HG03457 (cell line): ENCODE measurements at regions not wholly inside any gene's neighbourhood (a gene's known extent, or its start where the extent isn't known, plus 50 kb on each side); places are given as distances from the start of the nearest gene placed in this dataset.

Experiments
- ATAC-seq: cut with Tn5 transposase; IDR thresholded peaks from one replicate; pipeline ENCODE4 v1.9.1; 2021; ENCODE audit warnings: moderate number of reproducible peaks; ENCODE audit not compliant: unreplicated experiment

DNA sequence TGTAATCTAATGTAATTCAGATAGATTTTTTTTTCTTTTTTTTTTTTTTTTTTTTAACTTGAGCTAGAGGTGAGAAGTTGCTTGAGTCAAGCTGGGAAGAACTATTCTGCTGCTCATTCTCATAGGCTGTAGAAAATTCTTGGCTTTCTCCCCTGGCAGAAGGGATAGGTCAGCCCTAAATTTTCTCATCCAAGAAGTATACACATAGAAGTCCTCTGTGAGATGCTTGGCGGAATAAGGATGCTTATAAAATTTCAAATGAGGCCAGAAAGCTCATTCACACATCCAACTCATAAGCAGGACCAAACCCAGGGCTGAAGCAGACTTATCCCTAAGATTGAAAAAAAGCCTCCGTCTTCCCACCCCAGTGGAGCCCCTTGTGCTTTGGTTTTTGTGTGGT is 572.5 kb downstream of the SQOR start:
- ATAC-seq = no peak

DNA sequence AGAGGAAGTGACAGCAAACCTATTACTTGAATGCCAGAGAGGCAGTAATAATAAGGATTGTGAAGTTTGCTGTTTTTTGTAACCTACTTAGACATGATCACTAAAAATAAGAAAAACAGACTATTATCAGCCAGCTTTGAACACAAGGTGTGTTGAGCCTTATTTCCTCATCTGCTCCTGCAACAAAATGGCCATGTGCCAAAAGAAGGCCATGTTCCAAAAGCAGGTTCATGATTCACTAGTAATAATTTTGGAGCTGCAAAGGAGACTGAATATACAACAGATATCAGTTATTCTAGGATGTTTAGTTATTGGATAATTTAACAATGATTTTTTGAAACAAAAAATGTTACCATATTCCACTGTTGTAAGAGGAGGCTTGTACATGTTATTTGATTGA is 578.7 kb downstream of the SQOR start:
- no peak for ATAC-seq

DNA sequence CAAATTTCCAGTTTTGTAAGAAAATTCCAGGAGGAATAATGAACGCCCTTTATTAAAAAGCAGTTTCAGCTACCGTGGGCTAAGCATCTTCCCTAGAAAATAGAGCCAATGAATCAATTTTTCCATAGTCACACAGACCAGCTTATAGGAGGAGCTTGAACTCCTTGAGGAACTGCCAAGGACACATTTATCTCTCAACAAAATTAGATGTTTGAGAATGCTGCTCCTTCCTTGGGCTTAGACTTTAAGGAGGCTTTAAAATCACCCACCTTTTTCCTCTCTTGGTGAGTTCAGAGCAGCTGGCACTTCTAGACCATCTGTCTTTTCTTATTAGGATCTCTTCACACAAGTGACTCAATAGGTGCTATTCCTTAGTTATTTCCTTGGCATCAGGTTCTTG is 588.0 kb downstream of the SQOR start:
- no peak for ATAC-seq

DNA sequence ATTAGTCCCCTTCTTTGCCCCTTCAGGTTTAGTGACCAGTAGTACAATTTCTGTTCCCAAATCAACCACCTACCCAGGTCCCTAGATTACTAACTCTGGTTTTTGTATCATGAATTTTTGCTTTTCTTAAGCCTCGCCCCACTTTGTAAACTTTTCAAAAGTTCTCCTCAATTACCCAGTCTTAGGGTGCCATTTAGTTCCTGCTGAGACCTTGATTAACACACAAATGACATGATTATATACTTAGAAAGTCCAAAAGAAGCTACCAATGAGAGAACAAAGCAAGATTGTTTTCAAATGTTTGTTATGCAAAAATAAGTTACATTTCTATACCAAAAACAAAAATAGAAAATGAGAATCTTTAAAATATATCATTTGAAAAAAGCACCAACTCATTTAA is 594.4 kb downstream of the SQOR start:
- ATAC-seq = no peak

DNA sequence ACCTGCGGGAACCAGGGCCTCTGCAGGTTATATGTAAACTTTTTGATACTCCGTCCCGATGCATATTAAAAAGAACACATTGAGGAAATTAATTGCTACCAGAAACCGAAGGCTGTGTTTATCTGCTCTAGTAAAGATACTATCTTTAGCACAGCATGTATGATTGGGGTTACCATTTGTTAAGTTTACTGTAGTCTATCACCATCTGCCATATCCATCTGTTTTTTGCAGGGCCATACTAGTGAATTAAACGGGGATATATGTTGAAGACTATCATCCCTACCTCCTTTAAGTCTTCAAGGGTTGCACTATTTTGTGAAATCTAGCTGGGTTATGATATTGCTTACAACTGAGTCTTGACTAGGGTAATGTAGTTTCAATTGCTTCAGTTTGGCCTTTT is 597.0 kb downstream of the SQOR start:
- no peak for ATAC-seq

DNA sequence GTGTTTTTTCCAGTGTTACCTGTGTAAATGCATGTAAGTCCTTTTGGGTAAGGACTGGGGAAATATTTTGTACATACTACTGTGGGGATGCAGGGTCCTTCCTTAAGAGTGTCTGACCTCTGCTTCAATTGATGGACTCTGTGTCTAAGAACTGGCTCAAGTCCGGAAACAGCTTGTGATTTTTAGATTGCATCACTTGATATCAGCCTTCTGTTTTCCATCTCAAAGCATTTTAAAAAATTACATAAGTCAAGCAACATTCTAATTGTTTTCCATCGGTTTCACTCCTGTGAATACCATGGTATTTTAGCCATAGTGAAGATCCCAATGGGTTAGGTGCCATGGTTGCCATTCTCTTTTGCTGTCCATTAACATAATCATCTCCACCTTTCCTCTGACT is 597.6 kb downstream of the SQOR start:
- no peak for ATAC-seq

DNA sequence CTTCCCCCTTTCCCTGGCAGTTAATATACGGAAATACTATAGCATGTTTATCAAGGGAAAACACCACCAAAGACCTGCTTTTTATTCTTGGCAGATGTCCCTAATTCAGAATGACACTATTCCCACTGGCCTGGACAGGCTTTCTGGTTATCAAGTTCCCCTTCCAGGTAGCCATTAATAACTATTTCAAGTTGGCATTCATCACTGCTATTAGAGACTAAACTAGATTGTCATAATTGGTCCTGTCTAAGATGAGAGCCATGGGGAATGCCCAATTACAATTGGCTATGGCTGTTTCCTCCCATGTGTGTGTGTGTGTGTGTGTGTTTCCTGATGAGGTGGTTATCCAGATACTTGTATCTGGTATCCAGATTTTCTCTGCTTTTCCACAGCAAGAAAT is 608.1 kb downstream of the SQOR start:
- ATAC-seq = no peak

DNA sequence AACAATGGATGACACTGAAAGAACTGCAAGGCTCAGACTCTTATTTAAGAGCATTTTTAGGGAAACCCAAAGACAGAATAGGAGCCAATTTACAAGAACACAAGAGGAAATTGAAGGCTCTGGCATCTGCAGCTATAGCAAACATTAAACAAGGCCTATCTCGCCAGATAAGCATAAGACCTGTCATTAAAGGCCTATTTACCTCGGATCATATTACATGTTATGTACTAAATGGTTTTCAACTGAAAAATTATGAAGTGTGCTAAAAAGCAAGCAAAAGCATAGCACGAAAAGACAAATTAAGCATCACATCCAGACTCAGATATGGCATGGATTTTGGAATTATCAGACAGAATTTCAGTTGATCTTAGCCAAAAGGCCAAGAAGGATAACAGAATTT is 617.1 kb downstream of the SQOR start:
- no peak for ATAC-seq

DNA sequence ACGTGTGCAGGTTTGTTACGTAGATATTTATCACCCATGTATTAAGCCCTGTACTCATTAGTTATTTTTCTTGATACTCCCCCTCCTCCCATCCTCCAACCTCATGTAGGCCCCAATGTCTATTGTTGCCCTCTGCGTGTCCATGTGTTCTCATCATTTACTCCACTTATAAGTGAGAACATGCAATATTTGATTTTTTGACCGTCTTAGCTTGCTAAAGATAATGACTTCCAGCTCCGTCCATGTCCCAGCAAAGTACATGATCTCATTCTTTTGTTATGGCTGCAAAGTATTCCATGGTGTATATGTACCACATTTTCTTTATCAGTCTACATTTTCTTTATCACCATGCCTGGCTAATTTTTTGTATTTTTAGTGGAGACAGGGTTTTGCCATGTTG is 623.2 kb downstream of the SQOR start:
- ATAC-seq = no peak

DNA sequence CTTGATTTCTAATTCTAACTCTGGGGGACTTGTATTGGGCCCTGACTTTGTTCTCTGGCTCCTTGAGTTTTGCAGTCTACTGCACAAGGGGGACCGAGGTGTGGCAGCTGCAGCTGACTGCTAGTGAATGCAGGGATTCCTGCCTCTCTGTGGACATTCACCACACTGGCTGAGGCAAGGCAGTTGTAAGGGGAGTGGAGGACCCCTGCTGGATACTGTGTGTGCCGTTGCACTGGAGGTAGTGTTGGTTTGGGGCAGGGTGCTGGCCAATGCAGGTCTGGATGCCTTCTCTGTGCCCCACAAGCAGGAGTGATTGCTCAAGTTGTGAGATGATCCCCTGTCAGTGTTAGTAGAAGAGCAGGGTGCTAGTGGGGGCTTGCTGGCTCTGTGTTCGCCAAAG is 626.1 kb downstream of the SQOR start:
- no peak for ATAC-seq

DNA sequence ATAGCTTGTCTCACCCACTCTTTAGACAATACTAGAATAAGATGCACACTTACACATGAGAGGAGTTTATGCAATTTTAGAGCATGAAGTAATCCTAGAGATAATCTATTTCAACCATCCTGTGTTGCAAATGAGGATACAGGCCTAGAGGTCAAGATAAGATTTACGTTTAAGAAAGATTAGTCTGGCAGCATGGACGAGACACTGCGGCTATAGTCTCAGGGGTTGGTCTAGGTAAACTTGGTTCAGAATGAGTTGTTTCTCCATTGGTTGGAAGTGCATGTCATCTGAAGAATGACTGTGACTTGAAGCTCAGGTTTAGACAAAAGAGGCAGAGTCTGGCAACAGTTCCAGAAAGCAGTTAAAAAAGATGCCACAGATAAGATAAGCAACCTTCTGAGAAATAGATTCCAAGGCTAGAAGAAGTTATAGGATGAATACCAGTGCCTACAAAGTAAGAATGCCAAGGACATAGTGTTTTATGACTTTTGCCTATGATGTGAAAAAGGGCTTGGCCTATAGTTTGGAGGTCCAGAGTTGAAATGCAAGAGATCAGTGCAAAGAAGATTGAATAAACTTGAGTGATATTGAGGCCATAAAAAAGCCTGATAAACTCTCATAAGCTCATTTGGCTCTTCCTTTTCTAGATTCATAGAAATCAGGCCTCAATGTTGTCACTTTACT is 631.0 kb downstream of the SQOR start:
- ATAC-seq = no peak

DNA sequence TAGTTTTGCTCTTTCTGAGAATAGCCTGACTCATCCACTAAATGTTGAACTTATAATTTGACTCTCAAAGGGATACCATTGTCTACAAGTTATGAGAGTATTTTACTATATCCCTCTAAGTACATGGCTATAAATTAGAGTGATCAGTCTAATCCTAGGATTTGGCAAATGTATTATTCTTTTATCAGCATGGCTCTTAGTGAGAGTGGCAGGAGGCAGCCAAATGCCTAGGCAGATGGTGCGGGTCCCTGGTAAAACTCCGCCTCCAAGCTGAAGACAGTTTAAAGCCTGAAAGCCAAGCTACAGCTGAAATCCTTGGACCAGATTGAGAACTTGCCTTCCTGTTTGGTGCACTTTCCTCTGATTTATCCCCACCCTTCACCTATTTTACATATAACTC is 631.8 kb downstream of the SQOR start:
- ATAC-seq = no peak

DNA sequence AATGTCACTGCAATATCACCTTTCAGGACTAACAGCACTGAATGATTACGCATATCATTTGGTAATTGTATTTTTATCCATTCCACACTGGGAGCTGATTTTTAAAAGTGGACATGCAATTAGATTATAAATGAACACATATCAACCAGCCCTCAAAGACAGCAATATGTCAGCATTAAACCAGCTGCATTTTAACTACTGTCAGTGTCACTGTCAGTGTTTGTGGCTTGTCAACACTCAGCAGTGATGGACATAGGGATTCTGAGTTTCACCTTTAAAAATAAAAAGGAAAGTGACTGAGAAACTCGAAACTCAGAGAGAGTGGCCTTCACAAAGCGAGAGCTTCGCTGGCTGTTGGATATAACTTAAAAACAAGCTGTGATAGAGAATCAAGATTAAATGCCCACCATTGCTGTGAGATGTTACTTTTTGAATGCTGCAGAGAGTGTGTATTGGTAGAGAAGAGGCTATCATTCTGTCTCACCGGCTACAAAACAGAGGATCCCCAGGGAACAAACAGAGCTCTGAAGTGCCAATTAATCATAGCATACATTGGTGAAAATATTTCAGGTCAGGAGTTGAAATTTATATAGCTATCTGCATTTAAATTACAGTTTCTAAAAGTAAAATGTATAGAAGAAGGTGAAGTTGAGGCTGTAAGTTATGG is 635.8 kb downstream of the SQOR start:
- ATAC-seq = no peak

DNA sequence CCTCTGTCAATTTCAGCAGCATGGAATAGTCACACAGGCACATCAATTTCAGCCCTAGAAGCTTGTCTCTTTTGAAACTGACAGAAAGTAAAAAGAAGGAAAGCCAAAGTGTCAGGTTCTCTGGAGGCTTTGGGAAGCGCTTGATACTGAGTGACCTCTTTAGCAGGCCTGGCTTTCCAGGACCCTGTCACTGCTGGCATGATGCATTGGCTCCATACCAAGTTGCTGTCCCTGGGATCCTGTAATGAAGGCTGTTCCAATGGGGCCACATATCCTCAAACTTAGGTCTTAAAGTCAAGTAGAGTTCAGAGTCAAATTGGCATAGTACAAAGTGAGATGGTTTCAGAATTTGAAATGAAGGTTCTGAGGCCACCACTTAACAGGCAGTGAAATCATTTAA is 640.9 kb downstream of the SQOR start:
- ATAC-seq = no peak

DNA sequence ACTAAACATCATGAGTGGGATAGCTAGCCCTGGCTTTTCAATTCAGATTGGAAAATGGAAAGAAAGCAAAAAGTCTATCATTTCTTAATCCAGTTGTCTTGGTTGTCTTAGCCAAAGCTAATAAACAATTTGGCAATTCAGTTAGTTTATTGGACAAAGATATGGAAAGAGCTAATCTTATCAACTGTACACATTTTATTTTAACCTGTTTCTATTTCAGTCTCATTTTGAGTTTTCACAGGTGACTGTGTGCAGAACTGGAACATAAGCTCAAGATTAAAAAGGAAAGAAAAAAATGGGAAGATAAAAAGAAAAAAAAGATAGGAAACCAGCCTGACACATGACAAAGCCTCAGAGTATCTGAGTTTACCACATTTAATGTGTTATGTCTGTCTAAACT is 642.6 kb downstream of the SQOR start:
- ATAC-seq = no peak

DNA sequence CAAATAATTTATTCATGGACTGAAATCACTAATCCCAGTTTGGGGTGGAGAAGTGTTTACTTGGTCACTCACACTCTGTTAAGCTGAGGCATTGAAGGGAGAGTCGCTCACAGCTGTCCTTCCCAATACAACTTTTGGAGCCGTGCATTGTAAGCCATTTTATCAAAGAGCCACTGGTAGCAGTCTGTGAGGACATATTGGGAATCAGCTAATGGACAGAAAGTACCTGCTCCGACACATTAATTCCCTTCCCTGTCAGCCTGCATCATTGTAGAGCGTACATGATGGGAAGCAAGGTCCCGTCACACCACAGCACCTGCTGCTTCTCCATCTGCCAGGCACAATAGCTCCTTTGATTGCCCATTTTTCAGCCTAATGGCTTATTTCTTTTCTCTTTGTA is 643.2 kb downstream of the SQOR start:
- ATAC-seq = no peak

DNA sequence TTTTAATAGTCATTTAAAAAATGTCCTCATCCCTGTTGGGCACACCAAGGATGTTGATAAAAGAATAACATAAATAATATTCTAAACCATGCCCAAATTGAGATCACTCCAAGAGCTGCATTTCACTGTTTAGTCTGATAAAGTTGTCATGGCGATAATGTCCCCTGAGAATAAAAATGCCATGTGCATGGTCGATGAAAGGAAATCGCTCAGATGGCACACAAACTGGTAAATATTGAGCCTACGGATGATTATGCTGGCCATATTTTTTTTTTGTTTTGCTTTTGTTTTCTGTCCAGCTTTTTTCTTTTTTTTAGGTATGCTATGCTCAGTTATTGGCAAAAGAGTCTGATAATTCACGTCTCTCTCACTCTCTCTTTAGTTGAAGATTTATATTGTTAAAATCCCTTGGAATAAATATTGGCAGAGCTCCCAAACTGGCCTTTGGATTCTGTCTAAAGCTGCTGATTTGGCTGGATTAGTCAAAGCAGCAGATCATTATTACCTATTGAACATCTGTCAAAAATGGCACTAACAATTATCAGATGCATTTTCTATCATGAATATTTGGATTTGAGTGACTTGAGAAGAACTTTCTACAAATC is 643.8 kb downstream of the SQOR start:
- no peak for ATAC-seq

DNA sequence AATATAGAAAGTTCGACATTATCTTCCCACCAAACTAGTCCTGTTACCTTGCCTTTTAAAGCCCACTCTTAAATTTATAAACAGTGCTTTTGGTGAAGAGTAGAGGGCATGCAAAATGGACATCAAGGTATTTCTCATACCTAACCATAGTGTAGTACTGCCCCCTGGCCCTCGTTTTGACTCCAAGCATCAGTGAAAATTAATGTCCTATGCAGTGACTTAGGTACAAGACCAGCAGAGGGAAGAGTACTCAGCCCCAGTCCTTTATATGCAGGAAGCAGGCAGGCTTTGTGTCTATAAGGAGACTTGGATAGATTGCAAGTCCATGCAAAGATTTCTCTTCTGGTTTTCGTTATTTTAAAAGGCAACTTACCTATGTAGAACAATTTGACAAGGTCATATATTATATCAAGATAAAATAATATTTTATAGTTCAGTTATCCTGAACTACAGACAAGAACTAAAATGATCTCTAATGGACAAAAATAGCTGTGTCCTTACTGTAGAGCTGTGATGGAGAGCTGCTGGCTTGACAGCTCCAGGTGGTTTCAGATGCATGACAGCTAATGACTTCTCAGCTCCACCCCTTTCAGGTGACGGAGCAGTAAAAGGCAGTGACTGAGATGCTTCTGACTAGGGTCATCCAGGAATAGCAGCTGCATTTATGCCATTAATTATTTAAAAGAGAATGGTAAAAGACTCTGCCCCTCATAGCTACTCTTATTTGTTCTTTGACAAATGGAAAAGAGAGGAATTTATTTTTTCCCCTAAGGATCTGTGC is 646.1 kb downstream of the SQOR start:
- no peak for ATAC-seq

DNA sequence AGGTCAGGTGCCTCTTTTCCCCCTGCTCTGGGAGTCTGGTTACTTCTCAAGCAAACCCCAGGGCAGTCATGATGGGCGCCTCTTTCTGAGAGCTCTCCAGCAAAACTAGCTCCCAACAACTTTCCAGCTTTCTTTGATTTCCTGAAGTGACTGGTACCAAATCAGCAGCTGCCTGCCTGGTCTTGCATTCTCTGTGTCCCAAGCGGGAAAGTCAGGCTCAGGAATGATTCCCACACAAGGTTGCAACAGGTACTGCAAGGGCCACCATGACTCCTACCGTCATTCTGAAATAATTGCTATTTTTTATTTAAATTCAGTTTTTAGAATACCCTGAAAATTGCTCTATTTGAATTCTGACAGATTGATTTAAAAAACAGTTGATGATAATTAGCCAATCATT is 658.7 kb downstream of the SQOR start:
- ATAC-seq = no peak

DNA sequence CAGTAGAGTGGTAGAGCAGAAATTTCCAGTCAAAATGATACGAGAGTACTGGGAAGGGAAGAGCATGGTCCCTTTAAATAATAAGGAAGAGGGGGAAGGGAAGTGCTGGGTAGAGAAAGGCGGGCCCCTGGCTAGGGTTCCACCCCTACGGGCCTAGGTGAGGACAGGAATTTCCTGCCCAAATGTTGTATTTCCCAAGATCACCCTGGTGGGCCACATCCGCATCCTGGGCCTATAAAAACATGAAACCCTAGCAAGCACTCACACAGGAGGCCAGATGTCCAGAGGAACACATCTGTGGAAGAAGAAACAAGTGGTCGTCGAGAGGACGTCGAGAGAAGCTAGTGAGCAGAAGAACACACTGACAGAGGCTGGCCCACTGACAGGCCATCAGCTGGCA is 661.2 kb downstream of the SQOR start:
- no peak for ATAC-seq

DNA sequence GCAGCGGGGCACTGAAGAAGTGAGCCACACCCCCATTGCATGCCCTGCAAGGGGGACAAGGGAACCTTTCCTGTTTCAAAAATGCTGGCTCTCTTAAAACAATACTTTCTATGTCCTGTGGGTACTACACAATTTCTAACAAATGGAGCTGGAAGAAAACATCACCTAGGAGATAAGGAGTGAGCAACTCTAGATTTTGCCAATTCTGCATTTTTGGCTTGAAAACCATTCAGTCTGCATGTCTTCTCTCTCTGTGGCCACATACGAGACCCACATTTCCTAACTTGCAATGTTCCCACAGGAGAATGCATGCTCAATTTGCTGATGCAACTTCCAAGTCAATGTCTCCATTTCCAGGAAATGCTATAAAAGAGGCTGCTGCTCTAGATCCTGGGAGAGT is 662.0 kb downstream of the SQOR start:
- ATAC-seq = no peak

DNA sequence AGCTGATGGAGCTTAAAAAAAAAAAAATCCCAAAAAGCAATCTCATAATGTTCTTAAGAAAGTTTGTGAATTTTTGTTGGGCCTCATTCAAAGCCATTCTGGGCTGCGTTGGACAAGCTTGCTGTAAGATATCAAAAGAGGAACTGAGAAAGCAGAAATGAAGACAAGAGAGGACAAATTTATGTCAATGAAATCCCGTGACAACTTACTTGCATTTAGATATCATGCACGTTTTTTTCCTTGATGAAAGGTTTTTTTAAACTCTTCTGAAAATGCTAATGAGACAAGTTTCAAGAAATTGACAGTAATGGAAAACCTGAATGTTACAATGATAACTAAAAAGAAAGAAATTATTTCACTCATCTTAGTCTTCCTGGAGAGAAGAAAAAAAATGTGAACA is 662.9 kb downstream of the SQOR start:
- ATAC-seq = no peak
